ENCODE measurements at regions not wholly inside any gene's neighbourhood (a gene's known extent, or its start where the extent isn't known, plus 50 kb on each side); places are given as distances from the start of the nearest gene placed in this dataset.

GRCh38 chr13:89294115-89294867 lies 1623.1 kb downstream of the SLITRK5 start:
- no peaks in the 10 kb centered on the region for H3K9me2 ChIP-seq (replicated peaks; ENCODE audit: control insufficient read depth, low read length)
- H3K36me3 ChIP-seq (ENCODE audit: control insufficient read depth, low read length) = no peaks in the 10 kb centered on the region
- no peak overlapping the region for H3K27ac ChIP-seq (ENCODE audit: low read depth, low read length)
- H3K4me2 ChIP-seq (ENCODE audit: low read length) = no peak overlapping the region
- TF ChIP-seq EZH2phosphoT487 (IDR thresholded peaks at IDR 0.05; ENCODE audit: borderline replicate concordance, low read length) (no peak), CTCF (IDR thresholded peaks at IDR 0.05; ENCODE audit: low read depth, low read length, poor library complexity, severe bottlenecking) (no peak)
- no peaks in the 10 kb centered on the region for H4K20me1 ChIP-seq (ENCODE audit: control insufficient read depth, insufficient read depth, low read depth, low read length)
- H3K79me2 ChIP-seq (ENCODE audit: control insufficient read depth, low read length) = no peaks in the 10 kb centered on the region
- H3F3A ChIP-seq (ENCODE audit: control insufficient read depth, insufficient read depth) = no peaks in the 10 kb centered on the region
- H3K4me1 ChIP-seq (ENCODE audit: control insufficient read depth, low read length) = no peaks in the 10 kb centered on the region
- no peaks in the 10 kb centered on the region for H3K27me3 ChIP-seq (ENCODE audit: control insufficient read depth, low read length)
- no peaks in the 10 kb centered on the region; the same call in 1 of the 2 replicates for H3K9me3 ChIP-seq (ENCODE audit: control insufficient read depth, insufficient read depth, low read length)
- H3K4me3 ChIP-seq (ENCODE audit: low read length) = no peak overlapping the region

GRCh38 chr13:89307278-89307677 lies 1636.1 kb downstream of the SLITRK5 start:
- Histone ChIP-seq H3K79me2 (ENCODE audit: control insufficient read depth, low read length) (no peaks in the 10 kb centered on the region), H3K4me2 (ENCODE audit: low read length) (no peak overlapping the region), H3K9me3 (ENCODE audit: control insufficient read depth, insufficient read depth, low read length) (no peaks in the 10 kb centered on the region), H3K4me1 (ENCODE audit: control insufficient read depth, low read length) (no peaks in the 10 kb centered on the region), H3K27ac (ENCODE audit: low read depth, low read length) (no peak overlapping the region), H3K27me3 (ENCODE audit: control insufficient read depth, low read length) (no peaks in the 10 kb centered on the region), H3K4me3 (ENCODE audit: low read length) (no peak overlapping the region), H3F3A (ENCODE audit: control insufficient read depth, insufficient read depth) (no peaks in the 10 kb centered on the region), H3K36me3 (ENCODE audit: control insufficient read depth, low read length) (no peaks in the 10 kb centered on the region), H3K9me2 (replicated peaks; ENCODE audit: control insufficient read depth, low read length) (no peaks in the 10 kb centered on the region), H4K20me1 (ENCODE audit: control insufficient read depth, insufficient read depth, low read depth, low read length) (no peaks in the 10 kb centered on the region)
- TF ChIP-seq CTCF (IDR thresholded peaks at IDR 0.05; ENCODE audit: low read depth, low read length, poor library complexity, severe bottlenecking) (no peak), EZH2phosphoT487 (IDR thresholded peaks at IDR 0.05; ENCODE audit: borderline replicate concordance, low read length) (no peak)

- Histone ChIP-seq H3K4me3 (ENCODE audit: low read length) (no peak overlapping the region), H4K20me1 (ENCODE audit: control insufficient read depth, insufficient read depth, low read depth, low read length) (no peaks in the 10 kb centered on the region), H3K36me3 (ENCODE audit: control insufficient read depth, low read length) (no peaks in the 10 kb centered on the region), H3K79me2 (ENCODE audit: control insufficient read depth, low read length) (no peaks in the 10 kb centered on the region), H3K27me3 (ENCODE audit: control insufficient read depth, low read length) (no peaks in the 10 kb centered on the region), H3F3A (ENCODE audit: control insufficient read depth, insufficient read depth) (no peaks in the 10 kb centered on the region), H3K27ac (ENCODE audit: low read depth, low read length) (no peak overlapping the region), H3K4me1 (ENCODE audit: control insufficient read depth, low read length) (no peaks in the 10 kb centered on the region), H3K9me2 (replicated peaks; ENCODE audit: control insufficient read depth, low read length) (no peaks in the 10 kb centered on the region), H3K9me3 (ENCODE audit: control insufficient read depth, insufficient read depth, low read length) (no peaks in the 10 kb centered on the region), H3K4me2 (ENCODE audit: low read length) (no peak overlapping the region)
- TF ChIP-seq CTCF (IDR thresholded peaks at IDR 0.05; ENCODE audit: low read depth, low read length, poor library complexity, severe bottlenecking) = no peak
- no peak for TF ChIP-seq EZH2phosphoT487 (IDR thresholded peaks at IDR 0.05; ENCODE audit: borderline replicate concordance, low read length)
These were observed 1639.9 kb downstream of the SLITRK5 start for GRCh38 chr13:89310943-89311672.
